HepG2 (cell line): ENCODE measurements at regions not wholly inside any gene's neighbourhood (a gene's known extent, or its start where the extent isn't known, plus 50 kb on each side); places are given as distances from the start of the nearest gene placed in this dataset.
A peak's percentile ranks its signal among the peaks of the same experiment; 100 is the strongest.

Experiments
- AGO1 ChIP-seq: fragments of 200-400 bp; formaldehyde crosslinking; IDR thresholded peaks from 2 replicates; pipeline ENCODE4 v1.6.1; 2017; ENCODE audit warnings: mild to moderate bottlenecking, low read depth, low read length, moderate library complexity; ENCODE audit not compliant: poor library complexity, severe bottlenecking
- DPF2 ChIP-seq: sonication (generic); formaldehyde crosslinking; IDR thresholded peaks from 2 replicates; pipeline ENCODE4 v1.4.0; 2020; ENCODE audit warnings: mild to moderate bottlenecking, low read depth, missing genetic modification reagents, borderline replicate concordance
- GABPB1 ChIP-seq: IDR thresholded peaks from 2 replicates; pipeline ENCODE4 v1.6.1; 2016; ENCODE audit warnings: mild to moderate bottlenecking, missing genetic modification reagents, moderate library complexity, missing compliant biosample characterization
- NCOR1 ChIP-seq: fragments of 200-600 bp; sonication (generic); IDR thresholded peaks from 2 replicates; pipeline ENCODE4 v1.7.0; 2017; ENCODE audit warnings: antibody characterized with exemption, low read length, borderline replicate concordance
- NR1H2 ChIP-seq: sonication (generic); formaldehyde crosslinking; IDR thresholded peaks from 2 replicates; pipeline ENCODE4 v1.8.1; 2022; ENCODE audit warnings: low read depth, missing genetic modification reagents, borderline replicate concordance
- NR2F2 ChIP-seq: IDR thresholded peaks from 2 replicates; pipeline ENCODE4 v1.6.1; 2012; ENCODE audit warnings: low read depth, inconsistent platforms, borderline replicate concordance
- ZFAT ChIP-seq: sonication (generic); formaldehyde crosslinking; conservative IDR thresholded peaks from 2 replicates; pipeline ENCODE4 v1.8.1; 2023; ENCODE audit warnings: missing genetic modification reagents, inconsistent platforms
- ZMAT3 ChIP-seq: sonication (generic); formaldehyde crosslinking; conservative IDR thresholded peaks from 2 replicates; pipeline ENCODE4 v1.7.0; 2021; ENCODE audit warnings: missing genetic modification reagents
- ZNF660 ChIP-seq: sonication (generic); formaldehyde crosslinking; IDR thresholded peaks from 2 replicates; pipeline ENCODE4 v1.5.1; 2020; ENCODE audit warnings: mild to moderate bottlenecking, low read depth, missing genetic modification reagents, borderline replicate concordance
- ZNF713 ChIP-seq: sonication (generic); formaldehyde crosslinking; IDR thresholded peaks from 2 replicates; pipeline ENCODE4 v1.4.0; 2020; ENCODE audit warnings: mild to moderate bottlenecking, missing genetic modification reagents
- ZNF841 ChIP-seq: sonication (generic); formaldehyde crosslinking; IDR thresholded peaks from 2 replicates; pipeline ENCODE4 v1.8.1; 2023; ENCODE audit warnings: missing genetic modification reagents, borderline replicate concordance
- TF ChIP-seq, protein P1 (sequence below): sonication (generic); formaldehyde crosslinking; IDR thresholded peaks from 2 replicates; pipeline ENCODE4 v1.9.0; 2021; ENCODE audit warnings: missing genetic modification reagents, mild to moderate bottlenecking, borderline replicate concordance
- TF ChIP-seq, protein P2 (sequence below): sonication (generic); formaldehyde crosslinking; IDR thresholded peaks from 2 replicates; pipeline ENCODE4 v1.5.0; 2020; ENCODE audit warnings: mild to moderate bottlenecking, missing genetic modification reagents, borderline replicate concordance
- TF ChIP-seq, protein P3 (sequence below): sonication (generic); formaldehyde crosslinking; IDR thresholded peaks from 2 replicates; pipeline ENCODE4 v1.4.0; 2020; ENCODE audit warnings: mild to moderate bottlenecking, low read depth, missing genetic modification reagents
- TF ChIP-seq, protein P4 (sequence below): sonication (generic); formaldehyde crosslinking; IDR thresholded peaks from 2 replicates; pipeline ENCODE4 v1.8.1; 2023; ENCODE audit warnings: mild to moderate bottlenecking, missing genetic modification reagents, borderline replicate concordance
- TF ChIP-seq, protein P5 (sequence below): sonication (generic); formaldehyde crosslinking; IDR thresholded peaks from 2 replicates; pipeline ENCODE4 v1.5.0; 2020; ENCODE audit warnings: mild to moderate bottlenecking, missing genetic modification reagents
- TF ChIP-seq, protein P6 (sequence below): sonication (generic); formaldehyde crosslinking; IDR thresholded peaks from 2 replicates; pipeline ENCODE4 v1.8.1; 2023; ENCODE audit warnings: mild to moderate bottlenecking, missing genetic modification reagents

DNA sequence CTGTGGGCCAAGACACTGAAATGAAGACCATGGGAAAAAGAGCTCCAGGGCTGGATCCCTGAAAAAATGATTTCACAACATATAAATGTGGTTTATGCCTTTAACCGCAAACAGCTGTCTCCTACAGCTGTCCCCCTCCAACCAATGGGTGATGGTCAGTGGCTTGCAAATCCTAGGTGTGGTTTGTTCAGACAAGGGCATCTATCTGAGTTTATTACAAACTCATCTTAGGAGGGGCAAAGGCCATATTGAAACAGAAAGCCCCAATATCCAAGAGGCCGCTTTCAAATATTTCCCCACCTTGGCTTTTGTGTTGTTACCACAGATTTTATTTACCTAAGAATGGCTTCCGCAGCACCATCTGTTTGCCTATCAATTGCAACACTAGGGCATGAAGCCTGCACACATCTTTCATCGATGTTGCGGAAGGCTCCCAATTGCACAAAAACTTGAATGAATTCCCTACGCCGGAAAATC lies 503.6 kb upstream of the AMELY start (continued):
- TF ChIP-seq NR2F2 (peak; percentile 72), NCOR1 (peak; percentile 37; the same call in 1 of the 2 replicates), AGO1 (no peak), ZNF660 (CRISPR knock-in tag) (no peak), NR1H2 (CRISPR knock-in tag) (no peak), ZFAT (CRISPR knock-in tag) (no peak), ZNF841 (no peak), ZMAT3 (no peak), GABPB1 (CRISPR knock-in tag) (no peak; the same call in 1 of the 2 replicates), DPF2 (no peak), ZNF713 (CRISPR knock-in tag) (no peak)
- TF ChIP-seq, protein P1, sequence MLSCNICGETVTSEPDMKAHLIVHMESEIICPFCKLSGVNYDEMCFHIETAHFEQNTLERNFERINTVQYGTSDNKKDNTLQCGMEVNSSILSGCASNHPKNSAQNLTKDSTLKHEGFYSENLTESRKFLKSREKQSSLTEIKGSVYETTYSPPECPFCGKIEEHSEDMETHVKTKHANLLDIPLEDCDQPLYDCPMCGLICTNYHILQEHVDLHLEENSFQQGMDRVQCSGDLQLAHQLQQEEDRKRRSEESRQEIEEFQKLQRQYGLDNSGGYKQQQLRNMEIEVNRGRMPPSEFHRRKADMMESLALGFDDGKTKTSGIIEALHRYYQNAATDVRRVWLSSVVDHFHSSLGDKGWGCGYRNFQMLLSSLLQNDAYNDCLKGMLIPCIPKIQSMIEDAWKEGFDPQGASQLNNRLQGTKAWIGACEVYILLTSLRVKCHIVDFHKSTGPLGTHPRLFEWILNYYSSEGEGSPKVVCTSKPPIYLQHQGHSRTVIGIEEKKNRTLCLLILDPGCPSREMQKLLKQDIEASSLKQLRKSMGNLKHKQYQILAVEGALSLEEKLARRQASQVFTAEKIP: no peak
- TF ChIP-seq, protein P2, sequence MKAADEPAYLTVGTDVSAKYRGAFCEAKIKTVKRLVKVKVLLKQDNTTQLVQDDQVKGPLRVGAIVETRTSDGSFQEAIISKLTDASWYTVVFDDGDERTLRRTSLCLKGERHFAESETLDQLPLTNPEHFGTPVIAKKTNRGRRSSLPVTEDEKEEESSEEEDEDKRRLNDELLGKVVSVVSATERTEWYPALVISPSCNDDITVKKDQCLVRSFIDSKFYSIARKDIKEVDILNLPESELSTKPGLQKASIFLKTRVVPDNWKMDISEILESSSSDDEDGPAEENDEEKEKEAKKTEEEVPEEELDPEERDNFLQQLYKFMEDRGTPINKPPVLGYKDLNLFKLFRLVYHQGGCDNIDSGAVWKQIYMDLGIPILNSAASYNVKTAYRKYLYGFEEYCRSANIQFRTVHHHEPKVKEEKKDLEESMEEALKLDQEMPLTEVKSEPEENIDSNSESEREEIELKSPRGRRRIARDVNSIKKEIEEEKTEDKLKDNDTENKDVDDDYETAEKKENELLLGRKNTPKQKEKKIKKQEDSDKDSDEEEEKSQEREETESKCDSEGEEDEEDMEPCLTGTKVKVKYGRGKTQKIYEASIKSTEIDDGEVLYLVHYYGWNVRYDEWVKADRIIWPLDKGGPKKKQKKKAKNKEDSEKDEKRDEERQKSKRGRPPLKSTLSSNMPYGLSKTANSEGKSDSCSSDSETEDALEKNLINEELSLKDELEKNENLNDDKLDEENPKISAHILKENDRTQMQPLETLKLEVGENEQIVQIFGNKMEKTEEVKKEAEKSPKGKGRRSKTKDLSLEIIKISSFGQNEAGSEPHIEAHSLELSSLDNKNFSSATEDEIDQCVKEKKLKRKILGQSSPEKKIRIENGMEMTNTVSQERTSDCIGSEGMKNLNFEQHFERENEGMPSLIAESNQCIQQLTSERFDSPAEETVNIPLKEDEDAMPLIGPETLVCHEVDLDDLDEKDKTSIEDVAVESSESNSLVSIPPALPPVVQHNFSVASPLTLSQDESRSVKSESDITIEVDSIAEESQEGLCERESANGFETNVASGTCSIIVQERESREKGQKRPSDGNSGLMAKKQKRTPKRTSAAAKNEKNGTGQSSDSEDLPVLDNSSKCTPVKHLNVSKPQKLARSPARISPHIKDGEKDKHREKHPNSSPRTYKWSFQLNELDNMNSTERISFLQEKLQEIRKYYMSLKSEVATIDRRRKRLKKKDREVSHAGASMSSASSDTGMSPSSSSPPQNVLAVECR (CRISPR knock-in tag): no peak; the same call in 1 of the 2 replicates
- TF ChIP-seq, protein P3, sequence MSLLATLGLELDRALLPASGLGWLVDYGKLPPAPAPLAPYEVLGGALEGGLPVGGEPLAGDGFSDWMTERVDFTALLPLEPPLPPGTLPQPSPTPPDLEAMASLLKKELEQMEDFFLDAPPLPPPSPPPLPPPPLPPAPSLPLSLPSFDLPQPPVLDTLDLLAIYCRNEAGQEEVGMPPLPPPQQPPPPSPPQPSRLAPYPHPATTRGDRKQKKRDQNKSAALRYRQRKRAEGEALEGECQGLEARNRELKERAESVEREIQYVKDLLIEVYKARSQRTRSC (CRISPR knock-in tag): no peak
- TF ChIP-seq, protein P4, sequence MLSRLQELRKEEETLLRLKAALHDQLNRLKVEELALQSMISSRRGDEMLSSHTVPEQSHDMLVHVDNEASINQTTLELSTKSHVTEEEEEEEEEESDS: no peak
- TF ChIP-seq, protein P5, sequence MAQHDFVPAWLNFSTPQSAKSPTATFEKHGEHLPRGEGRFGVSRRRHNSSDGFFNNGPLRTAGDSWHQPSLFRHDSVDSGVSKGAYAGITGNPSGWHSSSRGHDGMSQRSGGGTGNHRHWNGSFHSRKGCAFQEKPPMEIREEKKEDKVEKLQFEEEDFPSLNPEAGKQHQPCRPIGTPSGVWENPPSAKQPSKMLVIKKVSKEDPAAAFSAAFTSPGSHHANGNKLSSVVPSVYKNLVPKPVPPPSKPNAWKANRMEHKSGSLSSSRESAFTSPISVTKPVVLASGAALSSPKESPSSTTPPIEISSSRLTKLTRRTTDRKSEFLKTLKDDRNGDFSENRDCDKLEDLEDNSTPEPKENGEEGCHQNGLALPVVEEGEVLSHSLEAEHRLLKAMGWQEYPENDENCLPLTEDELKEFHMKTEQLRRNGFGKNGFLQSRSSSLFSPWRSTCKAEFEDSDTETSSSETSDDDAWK: no peak
- TF ChIP-seq, protein P6, sequence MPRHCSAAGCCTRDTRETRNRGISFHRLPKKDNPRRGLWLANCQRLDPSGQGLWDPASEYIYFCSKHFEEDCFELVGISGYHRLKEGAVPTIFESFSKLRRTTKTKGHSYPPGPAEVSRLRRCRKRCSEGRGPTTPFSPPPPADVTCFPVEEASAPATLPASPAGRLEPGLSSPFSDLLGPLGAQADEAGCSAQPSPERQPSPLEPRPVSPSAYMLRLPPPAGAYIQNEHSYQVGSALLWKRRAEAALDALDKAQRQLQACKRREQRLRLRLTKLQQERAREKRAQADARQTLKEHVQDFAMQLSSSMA: no peak
